A549 (cell line): ENCODE measurements at regions not wholly inside any gene's neighbourhood (a gene's known extent, or its start where the extent isn't known, plus 50 kb on each side); places are given as distances from the start of the nearest gene placed in this dataset.

ENCODE experiments used
- ATAC-seq, 2 experiments: fragments of 200-7000 bp in 1 of 2; fragments of >200 bp in 1 of 2; cut with Nextera tagmentation in 1 of 2; cut with Tn5 transposase in 1 of 2; 3 replicates each; pipeline versions ENCODE4 v1.8.0 to v1.9.1; 2018 to 2020; ENCODE audit warnings: mild to moderate bottlenecking in 1 of 2, moderate library complexity in 1 of 2
- CTCF ChIA-PET: fragments of 300-600 bp; sonication (Branson Sonifier 250); formaldehyde crosslinking; extraction: SDS; loops from one replicate; lab custom pipeline; 2021; ENCODE audit warnings: antibody characterized with exemption, inconsistent platforms; lab: Yijun Ruan, JAX
- POLR2A ChIA-PET: fragments of 350-600 bp; formaldehyde crosslinking; extraction: SDS; loops from one replicate; lab custom pipeline; 2021; ENCODE audit warnings: antibody characterized with exemption, inconsistent platforms; lab: Yijun Ruan, JAX
- DNase-seq, 2 experiments: peaks; one replicate each; pipeline versions ENCODE4 v3.0.0 to v3.0.0-alpha.2; 2011 to 2016; ENCODE audit warnings: low read depth in 1 of 2, low spot score in 1 of 2
- FAIRE-seq: peaks from 2 replicates; lab custom pipeline; 2011; peaks lifted over from hg19 to GRCh38; lab: Jason Lieb, UNC
- H3K27ac ChIP-seq, 2 experiments: fragments of >200 bp; sonication (Bioruptor Twin); formaldehyde crosslinking; 3 replicates each; pipeline ENCODE4 v1.5.1; 2016 to 2017
- H3K4me1 ChIP-seq: fragments of >200 bp; sonication (Bioruptor Twin); formaldehyde crosslinking; 3 replicates; pipeline ENCODE4 v1.6.1; 2016
- H3K4me2 ChIP-seq: fragments of >200 bp; sonication (Bioruptor Twin); formaldehyde crosslinking; 3 replicates; pipeline ENCODE4 v1.6.1; 2016
- H3K4me3 ChIP-seq: fragments of >200 bp; sonication (Bioruptor Twin); formaldehyde crosslinking; 3 replicates; pipeline ENCODE4 v1.5.1; 2016
- H3K9me3 ChIP-seq: fragments of >200 bp; sonication (Bioruptor Twin); formaldehyde crosslinking; 3 replicates; pipeline ENCODE4 v1.6.1; 2016
- CBX8 ChIP-seq: fragments of 200-600 bp; sonication (generic); IDR thresholded peaks from 2 replicates; pipeline ENCODE4 v1.6.1; 2016
- CEBPB ChIP-seq, 2 experiments: fragments of >200 bp in 1 of 2; sonication (Bioruptor Twin) in 1 of 2; formaldehyde crosslinking in 1 of 2; IDR thresholded peaks; 2 replicates each; pipeline ENCODE4 v1.6.1; 2012 to 2016
- CTCF ChIP-seq: fragments of >200 bp; sonication (Bioruptor Twin); formaldehyde crosslinking; IDR thresholded peaks from 3 replicates; pipeline ENCODE4 v1.5.1; 2016
- EHF ChIP-seq: fragments of 250-450 bp; sonication (Bioruptor Pico); IDR thresholded peaks from 2 replicates; pipeline ENCODE4 v1.5.0; 2020; ENCODE audit warnings: mild to moderate bottlenecking
- EHMT2 ChIP-seq: fragments of 200-600 bp; sonication (generic); IDR thresholded peaks from 2 replicates; pipeline ENCODE4 v1.6.1; 2016; ENCODE audit warnings: antibody characterized with exemption, low read depth, mild to moderate bottlenecking, moderate library complexity
- EP300 ChIP-seq, 2 experiments: fragments of >200 bp; sonication (Bioruptor Twin); formaldehyde crosslinking; IDR thresholded peaks; 2 replicates in 1 of 2; 3 replicates in 1 of 2; pipeline ENCODE4 v1.6.1; 2016 to 2017
- HEYL ChIP-seq: fragments of 250-450 bp; sonication (Bioruptor Pico); IDR thresholded peaks from 2 replicates; pipeline ENCODE4 v1.8.0; 2021; ENCODE audit warnings: mild to moderate bottlenecking, moderate library complexity
- HOXA7 ChIP-seq: fragments of 250-450 bp; sonication (Bioruptor Pico); IDR thresholded peaks from 2 replicates; pipeline ENCODE4 v1.5.0; 2020; ENCODE audit warnings: mild to moderate bottlenecking, moderate library complexity
- HOXB13 ChIP-seq: fragments of 250-450 bp; sonication (Bioruptor Pico); IDR thresholded peaks from 2 replicates; pipeline ENCODE4 v1.5.0; 2020; ENCODE audit warnings: low read depth, mild to moderate bottlenecking, moderate library complexity
- HOXB5 ChIP-seq: fragments of 250-450 bp; sonication (Bioruptor Pico); IDR thresholded peaks from 2 replicates; pipeline ENCODE4 v1.5.0; 2020; ENCODE audit warnings: mild to moderate bottlenecking, moderate library complexity
- JUNB ChIP-seq: fragments of >200 bp; sonication (Bioruptor Twin); formaldehyde crosslinking; IDR thresholded peaks from 2 replicates; pipeline ENCODE4 v1.6.1; 2016
- KDM1A ChIP-seq: fragments of 200-600 bp; sonication (generic); IDR thresholded peaks from 2 replicates; pipeline ENCODE4 v1.6.1; 2016; ENCODE audit warnings: low read depth, mild to moderate bottlenecking
- KDM5A ChIP-seq: fragments of 200-600 bp; sonication (generic); IDR thresholded peaks from 2 replicates; pipeline ENCODE4 v1.6.1; 2016; ENCODE audit warnings: antibody characterized with exemption, mild to moderate bottlenecking
- MAFK ChIP-seq: fragments of 450-650 bp; IDR thresholded peaks from 2 replicates; pipeline ENCODE4 v1.6.1; 2014; ENCODE audit not compliant: partially characterized antibody
- MAX ChIP-seq: IDR thresholded peaks from 2 replicates; pipeline ENCODE4 v1.6.1; 2012
- PHF8 ChIP-seq: fragments of 200-600 bp; sonication (generic); IDR thresholded peaks from 2 replicates; pipeline ENCODE4 v1.6.1; 2016; ENCODE audit warnings: low read depth, mild to moderate bottlenecking, antibody characterized with exemption, moderate library complexity, borderline replicate concordance
- POLR2A ChIP-seq: IDR thresholded peaks from 2 replicates; pipeline ENCODE4 v1.6.1; 2012; ENCODE audit warnings: mild to moderate bottlenecking, low read length
- POLR2AphosphoS2 ChIP-seq: conservative IDR thresholded peaks from 2 replicates; pipeline ENCODE4 v1.6.1; 2012; ENCODE audit warnings: low read length, improper control_type of control experiment, inconsistent platforms
- RAD21 ChIP-seq, 2 experiments: fragments of >200 bp in 1 of 2; sonication (Bioruptor Twin) in 1 of 2; formaldehyde crosslinking in 1 of 2; IDR thresholded peaks in 1 of 2; conservative IDR thresholded peaks in 1 of 2; 2 replicates in 1 of 2; 3 replicates in 1 of 2; pipeline ENCODE4 v1.6.1; 2012 to 2018; ENCODE audit warnings: inconsistent platforms in 1 of 2
- RARB ChIP-seq: fragments of 250-450 bp; sonication (Bioruptor Pico); IDR thresholded peaks from 2 replicates; pipeline ENCODE4 v1.8.0; 2021; ENCODE audit warnings: mild to moderate bottlenecking, moderate library complexity
- RFX5 ChIP-seq: fragments of 450-650 bp; IDR thresholded peaks from 2 replicates; pipeline ENCODE4 v1.7.1; 2014; ENCODE audit warnings: antibody characterized with exemption, mild to moderate bottlenecking, moderate library complexity
- SMC3 ChIP-seq: fragments of >200 bp; sonication (Bioruptor Twin); formaldehyde crosslinking; IDR thresholded peaks from 3 replicates; pipeline ENCODE4 v1.6.1; 2018; ENCODE audit warnings: inconsistent platforms
- SREBF2 ChIP-seq: fragments of 450-650 bp; IDR thresholded peaks from 2 replicates; pipeline ENCODE4 v1.6.1; 2014; ENCODE audit warnings: mild to moderate bottlenecking, moderate library complexity
- TFCP2L1 ChIP-seq: fragments of 250-450 bp; sonication (Bioruptor Pico); IDR thresholded peaks from 2 replicates; pipeline ENCODE4 v1.5.0; 2021; ENCODE audit warnings: mild to moderate bottlenecking
- TP53 ChIP-seq: fragments of 250-450 bp; sonication (Bioruptor Pico); IDR thresholded peaks from 2 replicates; pipeline ENCODE4 v1.5.0; 2021; ENCODE audit warnings: mild to moderate bottlenecking, moderate library complexity
- ZSCAN20 ChIP-seq: fragments of 250-450 bp; sonication (Bioruptor Pico); IDR thresholded peaks from 2 replicates; pipeline ENCODE4 v1.8.0; 2022; ENCODE audit warnings: mild to moderate bottlenecking, moderate library complexity
- WGBS: methylation state at CpG from one replicate; pipeline ENCODE4 v1.1.6; 2017; ENCODE audit errors: missing lambda C conversion rate; 5-methylcytosine and 5-hydroxymethylcytosine counted together

- no peak overlapping the region for H3K27ac ChIP-seq
- 50% methylated on average over 4 of the region's 4 CpGs for WGBS
- FAIRE-seq (no peak), ATAC-seq (no peak), DNase-seq (no peak)
- H3K4me2 ChIP-seq, result no peak overlapping the region
- no peaks in the 10 kb centered on the region for H3K4me1 ChIP-seq
- POLR2A ChIA-PET, result no interaction called here
- H3K9me3 ChIP-seq, result no peaks in the 10 kb centered on the region; the same call in 2 of the 3 replicates
- no peak overlapping the region for H3K4me3 ChIP-seq
- CTCF ChIA-PET, result no interaction called here
- no peak for TF ChIP-seq HOXB5
- TF ChIP-seq ZSCAN20 (CRISPR knock-in tag), result no peak
- no peak for TF ChIP-seq POLR2AphosphoS2
- TF ChIP-seq POLR2A, result no peak
- no peak for TF ChIP-seq KDM1A
- no peak for TF ChIP-seq TP53 (CRISPR knock-in tag)
- TF ChIP-seq RFX5, result no peak
- TF ChIP-seq, all 56 proteins: peak for 0
Observed at GRCh38 chr2:150729495-150729955, 242.1 kb upstream of the RND3 start.

GRCh38 chr2:150718280-150718679, 230.8 kb upstream of the RND3 start:
- FAIRE-seq, result no peak
- H3K27ac ChIP-seq, result no peak overlapping the region

GRCh38 chr2:150716186-150716585, 228.7 kb upstream of the RND3 start:
- ATAC-seq, result no peak
- 89% methylated on average over 1 of the region's 1 CpG for WGBS
- TF ChIP-seq SMC3 (no peak), EHF (no peak), RARB (CRISPR knock-in tag) (no peak), JUNB (no peak), KDM1A (no peak), MAFK (no peak), EP300 (IDR thresholded peaks at IDR 0.05) (no peak), EHMT2 (no peak), CBX8 (no peak), CTCF (no peak), HOXB13 (CRISPR knock-in tag) (no peak), MAX (no peak), KDM5A (no peak), HOXA7 (no peak), TFCP2L1 (CRISPR knock-in tag) (no peak), PHF8 (no peak), SREBF2 (no peak)
- TF ChIP-seq, all 56 proteins: peak for 0
- ChIA-PET CTCF (no interaction called here), POLR2A (no interaction called here)
- no peak for DNase-seq
- Histone ChIP-seq H3K4me3 (no peak overlapping the region), H3K4me2 (no peak overlapping the region), H3K4me1 (no peaks in the 10 kb centered on the region), H3K9me3 (no peaks in the 10 kb centered on the region), H3K27ac (no peak overlapping the region)
- no peak for FAIRE-seq

More at GRCh38 chr2:150718280-150718679, 230.8 kb upstream of the RND3 start:
- DNase-seq (no peak), ATAC-seq (no peak)
- no peak overlapping the region for H3K4me2 ChIP-seq
- ChIA-PET POLR2A (no interaction called here), CTCF (no interaction called here)
- H3K4me1 ChIP-seq, result no peaks in the 10 kb centered on the region
- WGBS, result 17% methylated on average over 1 of the region's 1 CpG
- H3K9me3 ChIP-seq, result no peaks in the 10 kb centered on the region
- H3K4me3 ChIP-seq, result no peak overlapping the region
- TF ChIP-seq CEBPB (IDR thresholded peaks at IDR 0.05) (no peak), RAD21 (conservative IDR thresholded peaks at IDR 0.05 in 1 of 2, IDR thresholded peaks at IDR 0.05 in 1 of 2) (no peak), HEYL (no peak), POLR2A (no peak), MAX (no peak), SMC3 (no peak), HOXB13 (CRISPR knock-in tag) (no peak), RFX5 (no peak)
